A549 (cell line): ENCODE measurements at regions not wholly inside any gene's neighbourhood (a gene's known extent, or its start where the extent isn't known, plus 50 kb on each side); places are given as distances from the start of the nearest gene placed in this dataset.

Source experiments
- ATAC-seq, 2 experiments: fragments of 200-7000 bp in 1 of 2; fragments of >200 bp in 1 of 2; cut with Nextera tagmentation in 1 of 2; cut with Tn5 transposase in 1 of 2; 3 replicates each; pipeline versions ENCODE4 v1.8.0 to v1.9.1; 2018 to 2020; ENCODE audit warnings: mild to moderate bottlenecking in 1 of 2, moderate library complexity in 1 of 2
- CTCF ChIA-PET: fragments of 300-600 bp; sonication (Branson Sonifier 250); formaldehyde crosslinking; extraction: SDS; loops from one replicate; lab custom pipeline; 2021; ENCODE audit warnings: antibody characterized with exemption, inconsistent platforms; lab: Yijun Ruan, JAX
- POLR2A ChIA-PET: fragments of 350-600 bp; formaldehyde crosslinking; extraction: SDS; loops from one replicate; lab custom pipeline; 2021; ENCODE audit warnings: antibody characterized with exemption, inconsistent platforms; lab: Yijun Ruan, JAX
- DNase-seq, 2 experiments: peaks; one replicate each; pipeline versions ENCODE4 v3.0.0 to v3.0.0-alpha.2; 2011 to 2016; ENCODE audit warnings: low read depth in 1 of 2, low spot score in 1 of 2
- FAIRE-seq: peaks from 2 replicates; lab custom pipeline; 2011; peaks lifted over from hg19 to GRCh38; lab: Jason Lieb, UNC
- H3K27ac ChIP-seq, 2 experiments: fragments of >200 bp; sonication (Bioruptor Twin); formaldehyde crosslinking; 3 replicates each; pipeline ENCODE4 v1.5.1; 2016 to 2017
- H3K4me1 ChIP-seq: fragments of >200 bp; sonication (Bioruptor Twin); formaldehyde crosslinking; 3 replicates; pipeline ENCODE4 v1.6.1; 2016
- H3K4me2 ChIP-seq: fragments of >200 bp; sonication (Bioruptor Twin); formaldehyde crosslinking; 3 replicates; pipeline ENCODE4 v1.6.1; 2016
- H3K4me3 ChIP-seq: fragments of >200 bp; sonication (Bioruptor Twin); formaldehyde crosslinking; 3 replicates; pipeline ENCODE4 v1.5.1; 2016
- H3K9me3 ChIP-seq: fragments of >200 bp; sonication (Bioruptor Twin); formaldehyde crosslinking; 3 replicates; pipeline ENCODE4 v1.6.1; 2016
- CBX8 ChIP-seq: fragments of 200-600 bp; sonication (generic); IDR thresholded peaks from 2 replicates; pipeline ENCODE4 v1.6.1; 2016
- EP300 ChIP-seq, 2 experiments: fragments of >200 bp; sonication (Bioruptor Twin); formaldehyde crosslinking; IDR thresholded peaks; 2 replicates in 1 of 2; 3 replicates in 1 of 2; pipeline ENCODE4 v1.6.1; 2016 to 2017
- FOXS1 ChIP-seq: fragments of 250-450 bp; sonication (Bioruptor Pico); IDR thresholded peaks from 2 replicates; pipeline ENCODE4 v1.5.0; 2020; ENCODE audit warnings: mild to moderate bottlenecking, moderate library complexity
- HOXB5 ChIP-seq: fragments of 250-450 bp; sonication (Bioruptor Pico); IDR thresholded peaks from 2 replicates; pipeline ENCODE4 v1.5.0; 2020; ENCODE audit warnings: mild to moderate bottlenecking, moderate library complexity
- JUNB ChIP-seq: fragments of >200 bp; sonication (Bioruptor Twin); formaldehyde crosslinking; IDR thresholded peaks from 2 replicates; pipeline ENCODE4 v1.6.1; 2016
- MAFK ChIP-seq: fragments of 450-650 bp; IDR thresholded peaks from 2 replicates; pipeline ENCODE4 v1.6.1; 2014; ENCODE audit not compliant: partially characterized antibody
- MAZ ChIP-seq: fragments of 150-350 bp; IDR thresholded peaks from 2 replicates; pipeline ENCODE4 v1.6.1; 2014; ENCODE audit warnings: antibody characterized with exemption, low read depth, low read length, borderline replicate concordance
- NFE2L2 ChIP-seq: fragments of 150-350 bp; conservative IDR thresholded peaks from 2 replicates; pipeline ENCODE4 v1.6.1; 2014; ENCODE audit warnings: low read length
- NR3C1 ChIP-seq: fragments of >200 bp; sonication (Bioruptor Twin); formaldehyde crosslinking; IDR thresholded peaks from 3 replicates; pipeline ENCODE4 v1.6.1; 2017
- PHF8 ChIP-seq: fragments of 200-600 bp; sonication (generic); IDR thresholded peaks from 2 replicates; pipeline ENCODE4 v1.6.1; 2016; ENCODE audit warnings: low read depth, mild to moderate bottlenecking, antibody characterized with exemption, moderate library complexity, borderline replicate concordance
- POLR2AphosphoS2 ChIP-seq: conservative IDR thresholded peaks from 2 replicates; pipeline ENCODE4 v1.6.1; 2012; ENCODE audit warnings: low read length, improper control_type of control experiment, inconsistent platforms
- RNF2 ChIP-seq: fragments of 200-600 bp; sonication (generic); IDR thresholded peaks from 2 replicates; pipeline ENCODE4 v1.6.1; 2016; ENCODE audit warnings: low read depth, mild to moderate bottlenecking, antibody characterized with exemption, moderate library complexity, borderline replicate concordance
- TP53 ChIP-seq: fragments of 250-450 bp; sonication (Bioruptor Pico); IDR thresholded peaks from 2 replicates; pipeline ENCODE4 v1.5.0; 2021; ENCODE audit warnings: mild to moderate bottlenecking, moderate library complexity
- ZNF302 ChIP-seq: fragments of 250-450 bp; sonication (Bioruptor Pico); IDR thresholded peaks from 2 replicates; pipeline ENCODE4 v1.9.0; 2021; ENCODE audit warnings: inconsistent platforms, mild to moderate bottlenecking, moderate library complexity
- ZSCAN20 ChIP-seq: fragments of 250-450 bp; sonication (Bioruptor Pico); IDR thresholded peaks from 2 replicates; pipeline ENCODE4 v1.8.0; 2022; ENCODE audit warnings: mild to moderate bottlenecking, moderate library complexity
- WGBS: methylation state at CpG from one replicate; pipeline ENCODE4 v1.1.6; 2017; ENCODE audit errors: missing lambda C conversion rate; 5-methylcytosine and 5-hydroxymethylcytosine counted together
- TF ChIP-seq, protein P1 (sequence below): fragments of 450-650 bp; IDR thresholded peaks from 2 replicates; pipeline ENCODE4 v1.6.1; 2014; ENCODE audit warnings: antibody characterized with exemption
- TF ChIP-seq, protein P2 (sequence below): fragments of 250-450 bp; sonication (Bioruptor Pico); IDR thresholded peaks from 2 replicates; pipeline ENCODE4 v1.5.0; 2021; ENCODE audit warnings: mild to moderate bottlenecking, moderate library complexity, borderline replicate concordance
- TF ChIP-seq, protein P3 (sequence below): IDR thresholded peaks from 2 replicates; pipeline ENCODE4 v1.6.1; 2012
- TF ChIP-seq, protein P4 (sequence below): fragments of >200 bp; sonication (Bioruptor Twin); formaldehyde crosslinking; IDR thresholded peaks from 2 replicates; pipeline ENCODE4 v1.6.1; 2016
- TF ChIP-seq, protein P5 (sequence below): IDR thresholded peaks from 2 replicates; pipeline ENCODE4 v1.6.1; 2012; ENCODE audit warnings: low read depth, borderline replicate concordance

DNA sequence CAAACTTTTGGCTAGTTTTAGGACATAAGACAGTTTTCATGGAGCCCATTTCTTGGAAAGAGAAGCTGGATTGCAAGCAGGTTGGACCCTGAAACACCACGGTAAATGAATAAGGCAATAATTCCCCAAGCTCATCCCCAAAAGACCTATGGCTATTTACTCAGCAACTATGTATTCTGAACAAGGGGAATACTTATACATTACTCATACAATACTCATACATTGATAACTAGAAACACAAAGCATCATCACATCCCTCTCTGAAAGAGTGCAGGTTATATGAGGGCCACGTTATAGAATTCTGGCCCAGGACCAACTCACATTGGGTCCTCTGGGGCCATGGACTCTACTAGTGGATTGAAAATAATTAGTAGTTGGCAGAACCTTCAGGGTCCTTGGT lies 154.8 kb downstream of the TMX3 start (continued):
- TF ChIP-seq ZSCAN20 (CRISPR knock-in tag): no peak
- TF ChIP-seq, protein P1, sequence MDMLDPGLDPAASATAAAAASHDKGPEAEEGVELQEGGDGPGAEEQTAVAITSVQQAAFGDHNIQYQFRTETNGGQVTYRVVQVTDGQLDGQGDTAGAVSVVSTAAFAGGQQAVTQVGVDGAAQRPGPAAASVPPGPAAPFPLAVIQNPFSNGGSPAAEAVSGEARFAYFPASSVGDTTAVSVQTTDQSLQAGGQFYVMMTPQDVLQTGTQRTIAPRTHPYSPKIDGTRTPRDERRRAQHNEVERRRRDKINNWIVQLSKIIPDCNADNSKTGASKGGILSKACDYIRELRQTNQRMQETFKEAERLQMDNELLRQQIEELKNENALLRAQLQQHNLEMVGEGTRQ: no peak
- TF ChIP-seq PHF8: no peak
- no peak for TF ChIP-seq MAFK

DNA sequence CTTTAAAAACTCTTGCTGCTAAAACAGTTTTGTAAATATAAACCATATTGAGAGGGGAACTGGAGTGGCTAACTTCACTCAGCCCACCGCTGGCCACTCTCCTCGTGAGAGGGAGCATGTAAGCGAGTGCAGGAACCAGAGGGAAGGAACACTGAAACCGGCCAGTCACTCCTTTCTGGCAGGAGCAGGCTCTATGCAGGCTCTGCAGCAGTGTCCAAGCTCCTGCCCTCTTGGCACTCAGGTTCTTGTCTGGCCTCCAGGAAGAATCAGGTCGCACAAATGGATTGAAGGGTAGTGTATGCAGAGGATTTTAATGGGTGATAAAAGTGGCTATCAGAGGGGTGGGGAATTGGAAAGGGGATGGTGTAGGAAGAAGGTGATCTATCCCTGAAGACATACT lies 157.7 kb downstream of the TMX3 start:
- FAIRE-seq (no peak), ATAC-seq (no peak), DNase-seq (no peak)
- no peaks in the 10 kb centered on the region for H3K9me3 ChIP-seq
- TF ChIP-seq POLR2AphosphoS2: no peak
- TF ChIP-seq, protein P2, sequence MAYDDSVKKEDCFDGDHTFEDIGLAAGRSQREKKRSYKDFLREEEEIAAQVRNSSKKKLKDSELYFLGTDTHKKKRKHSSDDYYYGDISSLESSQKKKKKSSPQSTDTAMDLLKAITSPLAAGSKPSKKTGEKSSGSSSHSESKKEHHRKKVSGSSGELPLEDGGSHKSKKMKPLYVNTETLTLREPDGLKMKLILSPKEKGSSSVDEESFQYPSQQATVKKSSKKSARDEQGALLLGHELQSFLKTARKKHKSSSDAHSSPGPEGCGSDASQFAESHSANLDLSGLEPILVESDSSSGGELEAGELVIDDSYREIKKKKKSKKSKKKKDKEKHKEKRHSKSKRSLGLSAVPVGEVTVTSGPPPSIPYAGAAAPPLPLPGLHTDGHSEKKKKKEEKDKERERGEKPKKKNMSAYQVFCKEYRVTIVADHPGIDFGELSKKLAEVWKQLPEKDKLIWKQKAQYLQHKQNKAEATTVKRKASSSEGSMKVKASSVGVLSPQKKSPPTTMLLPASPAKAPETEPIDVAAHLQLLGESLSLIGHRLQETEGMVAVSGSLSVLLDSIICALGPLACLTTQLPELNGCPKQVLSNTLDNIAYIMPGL: no peak
- TF ChIP-seq, protein P3, sequence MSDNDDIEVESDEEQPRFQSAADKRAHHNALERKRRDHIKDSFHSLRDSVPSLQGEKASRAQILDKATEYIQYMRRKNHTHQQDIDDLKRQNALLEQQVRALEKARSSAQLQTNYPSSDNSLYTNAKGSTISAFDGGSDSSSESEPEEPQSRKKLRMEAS: no peak
- no peak for TF ChIP-seq NFE2L2
- TF ChIP-seq JUNB: no peak
- TF ChIP-seq EP300 (IDR thresholded peaks at IDR 0.05): no peak
- no peak for TF ChIP-seq HOXB5 (CRISPR knock-in tag)
- 5% methylated on average over 5 of the region's 5 CpGs for WGBS
- no peak overlapping the region for H3K4me3 ChIP-seq
- POLR2A ChIA-PET: no interaction called here
- no peaks in the 10 kb centered on the region for H3K4me1 ChIP-seq
- no peak overlapping the region for H3K27ac ChIP-seq
- no peak overlapping the region for H3K4me2 ChIP-seq
- CTCF ChIA-PET: interaction anchor here (0.8 kb wide), 1 partner anchor 9 kb away, joined by 3 read pairs; no protein-coding TSS in a partner anchor

DNA sequence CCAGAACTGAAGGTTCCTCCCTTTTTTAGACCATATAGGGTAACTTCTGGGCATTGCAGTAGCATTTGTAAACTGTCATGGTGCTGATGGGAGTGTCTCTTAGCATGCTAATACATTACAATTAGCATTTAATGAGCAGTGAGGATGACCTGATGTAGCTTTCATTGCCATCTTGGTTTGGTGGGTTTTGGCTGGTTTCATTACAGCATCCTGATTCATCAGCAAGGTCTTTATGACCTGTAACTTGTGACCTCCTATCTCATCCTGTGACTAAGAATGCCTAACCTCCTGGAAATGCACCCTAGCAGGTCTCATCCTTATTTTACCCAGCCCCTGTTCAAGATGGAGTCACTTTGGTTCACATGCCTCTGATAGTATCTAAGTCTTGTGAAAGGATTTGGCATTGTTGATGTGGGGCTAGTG lies 159.0 kb downstream of the TMX3 start:
- CTCF ChIA-PET: no interaction called here
- DNase-seq: no peak

DNA sequence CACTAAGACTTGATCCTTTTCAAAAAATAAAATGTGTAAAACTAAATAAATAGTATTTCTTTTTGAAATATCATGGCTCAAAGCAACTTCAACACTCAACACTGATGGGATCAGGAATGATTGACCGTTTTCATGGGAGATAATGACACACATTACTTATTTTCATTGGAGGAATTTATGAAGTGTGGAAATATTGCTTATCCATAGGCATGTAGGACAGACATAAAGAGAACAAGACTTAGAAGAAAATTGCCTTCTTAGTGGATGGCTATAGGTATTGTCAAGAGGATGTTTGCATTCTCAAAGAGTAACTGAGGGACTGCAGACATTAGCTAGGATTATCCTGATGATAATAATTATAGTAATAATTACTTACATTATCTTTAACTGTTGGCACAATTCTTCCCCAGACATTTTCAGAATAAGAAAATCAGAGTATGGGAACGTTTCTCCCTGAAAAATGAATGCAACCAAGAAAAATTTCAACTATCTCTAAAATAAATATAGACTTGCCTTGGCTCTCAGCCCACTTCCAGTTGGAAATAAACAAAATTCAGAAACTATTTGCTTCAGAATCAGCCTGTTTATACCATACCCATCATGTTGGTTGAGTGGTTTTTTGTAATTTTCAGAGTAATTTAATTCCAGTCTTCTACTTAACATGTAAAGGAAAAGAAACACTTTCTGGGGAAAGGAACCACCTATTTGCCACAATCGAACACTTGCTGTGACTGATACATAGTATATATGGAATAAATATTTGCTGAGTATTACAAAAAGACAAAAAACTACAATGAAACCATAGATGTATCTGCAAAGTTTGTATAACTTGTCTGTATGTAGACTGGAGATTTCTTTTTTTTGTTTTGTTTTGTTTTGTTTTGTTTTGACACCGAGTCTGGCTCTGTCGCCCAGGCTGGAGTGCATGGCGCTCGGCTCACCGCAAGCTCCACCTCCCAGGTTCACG lies 165.7 kb downstream of the TMX3 start:
- WGBS: 30% methylated on average over 9 of the region's 9 CpGs
- no peak for ATAC-seq
- Histone ChIP-seq H3K9me3 (no peaks in the 10 kb centered on the region), H3K4me3 (no peak overlapping the region), H3K4me2 (no peak overlapping the region), H3K27ac (no peak overlapping the region), H3K4me1 (no peaks in the 10 kb centered on the region)
- FAIRE-seq: no peak
- POLR2A ChIA-PET: no interaction called here
- no peak for DNase-seq
- CTCF ChIA-PET: no interaction called here
- TF ChIP-seq MAFK (peak; percentile 19), TP53 (CRISPR knock-in tag) (no peak)
- TF ChIP-seq, all 56 proteins: peak for 1

More for the DNA sequence above, 159.0 kb downstream of the TMX3 start:
- no peak for ATAC-seq
- H3K4me1 ChIP-seq: no peaks in the 10 kb centered on the region
- no peak overlapping the region for H3K27ac ChIP-seq
- H3K4me2 ChIP-seq: no peak overlapping the region
- no peak for TF ChIP-seq NFE2L2
- no peak for TF ChIP-seq FOXS1 (CRISPR knock-in tag)
- TF ChIP-seq MAFK: no peak
- no peak for TF ChIP-seq NR3C1
- TF ChIP-seq, protein P4, sequence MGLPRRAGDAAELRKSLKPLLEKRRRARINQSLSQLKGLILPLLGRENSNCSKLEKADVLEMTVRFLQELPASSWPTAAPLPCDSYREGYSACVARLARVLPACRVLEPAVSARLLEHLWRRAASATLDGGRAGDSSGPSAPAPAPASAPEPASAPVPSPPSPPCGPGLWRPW: no peak
- TF ChIP-seq CBX8: no peak
- no peak for TF ChIP-seq RNF2
- no peak for TF ChIP-seq ZNF302 (CRISPR knock-in tag)
- TF ChIP-seq, protein P5, sequence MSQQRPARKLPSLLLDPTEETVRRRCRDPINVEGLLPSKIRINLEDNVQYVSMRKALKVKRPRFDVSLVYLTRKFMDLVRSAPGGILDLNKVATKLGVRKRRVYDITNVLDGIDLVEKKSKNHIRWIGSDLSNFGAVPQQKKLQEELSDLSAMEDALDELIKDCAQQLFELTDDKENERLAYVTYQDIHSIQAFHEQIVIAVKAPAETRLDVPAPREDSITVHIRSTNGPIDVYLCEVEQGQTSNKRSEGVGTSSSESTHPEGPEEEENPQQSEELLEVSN: no peak
- TF ChIP-seq MAZ: no peak
- POLR2A ChIA-PET: no interaction called here
- no peak overlapping the region for H3K4me3 ChIP-seq
- no peaks in the 10 kb centered on the region for H3K9me3 ChIP-seq
- no peak for FAIRE-seq
